CD4-positive, alpha-beta T cell (primary cell): ENCODE measurements at regions not wholly inside any gene's neighbourhood (a gene's known extent, or its start where the extent isn't known, plus 50 kb on each side); places are given as distances from the start of the nearest gene placed in this dataset.

ENCODE experiments used
- ATAC-seq: fragments of 200-7000 bp; cut with Tn5 transposase; one replicate; pipeline ENCODE4 v1.10.0; 2022; ENCODE audit warnings: mild to moderate bottlenecking; ENCODE audit not compliant: poor library complexity
- CTCF ChIA-PET: fragments of 350-600 bp; sonication (Branson Sonifier 250); formaldehyde crosslinking; loops from one replicate; lab custom pipeline; 2021; ENCODE audit warnings: antibody characterized with exemption, inconsistent platforms; lab: Charles Lee
- POLR2A ChIA-PET: fragments of 350-600 bp; sonication (Branson Sonifier 250); formaldehyde crosslinking; loops from one replicate; lab custom pipeline; 2021; ENCODE audit warnings: antibody characterized with exemption, inconsistent platforms; lab: Charles Lee
- DNase-seq, 14 experiments: peaks; one replicate each; pipeline ENCODE4 v3.0.0-alpha.2; 2013 to 2020; ENCODE audit warnings: mixed read lengths in 2 of 14
- H3K27ac ChIP-seq, 2 donors: one replicate each; pipeline versions ENCODE4 v1.5.1 to v1.7.0; 2013; ENCODE audit warnings: low read length in 2 of 2, low read depth in 1 of 2, mild to moderate bottlenecking in 1 of 2
- H3K27me3 ChIP-seq, 2 experiments: 1 replicate in 1 of 2; 2 replicates in 1 of 2; pipeline versions ENCODE4 v1.6.1 to v1.7.0; 2013; ENCODE audit warnings: low read length in 2 of 2, control low read depth in 1 of 2, mild to moderate bottlenecking in 1 of 2, moderate library complexity in 1 of 2; ENCODE audit not compliant: insufficient read depth in 2 of 2, control insufficient read depth in 1 of 2
- H3K36me3 ChIP-seq: one replicate; pipeline ENCODE4 v1.6.1; 2013; ENCODE audit warnings: low read length, control low read depth; ENCODE audit not compliant: insufficient read depth
- H3K4me1 ChIP-seq: one replicate; pipeline ENCODE4 v1.6.1; 2013; ENCODE audit warnings: low read length, control low read depth; ENCODE audit not compliant: insufficient read depth
- H3K4me3 ChIP-seq: one replicate; pipeline ENCODE4 v1.5.1; 2013; ENCODE audit warnings: mild to moderate bottlenecking, low read length, moderate library complexity
- H3K9me3 ChIP-seq, 2 experiments: 1 replicate in 1 of 2; 2 replicates in 1 of 2; pipeline versions ENCODE4 v1.6.1 to v1.7.0; 2013; ENCODE audit warnings: low read length in 2 of 2, mild to moderate bottlenecking in 2 of 2, control low read depth in 1 of 2, moderate library complexity in 1 of 2; ENCODE audit not compliant: control insufficient read depth in 1 of 2, insufficient read depth in 1 of 2
- H3K27ac Mint-ChIP-seq: one replicate; pipeline ENCODE4 v1.8.0; 2020; ENCODE audit warnings: mixed read lengths
- H3K27me3 Mint-ChIP-seq: one replicate; pipeline ENCODE4 v1.8.0; 2021; ENCODE audit warnings: mixed read lengths
- H3K36me3 Mint-ChIP-seq: one replicate; pipeline ENCODE4 v1.8.0; 2021; ENCODE audit warnings: low read depth, mixed read lengths
- H3K4me1 Mint-ChIP-seq: one replicate; pipeline ENCODE4 v1.8.0; 2021; ENCODE audit warnings: low read depth, mixed read lengths
- H3K4me3 Mint-ChIP-seq: one replicate; pipeline ENCODE4 v1.8.0; 2020; ENCODE audit warnings: mild to moderate bottlenecking, mixed read lengths
- H3K9me3 Mint-ChIP-seq: one replicate; pipeline ENCODE4 v1.8.0; 2020; ENCODE audit warnings: mixed read lengths
- CTCF ChIP-seq: fragments of 200-600 bp; IDR thresholded peaks from one replicate; pipeline ENCODE4 v1.8.0; 2022; ENCODE audit warnings: antibody characterized with exemption, mild to moderate bottlenecking
- intact Hi-C, 2 experiments: fragments of 100-400 bp; cut with DNase I in 1 of 2; cut with micrococcal nuclease in 1 of 2; formaldehyde crosslinking; loops; one replicate each; pipeline versions ENCODE4 v1.15.1 to v1.9.0; 2023 to 2025; cut with DNase I, micrococcal nuclease

GRCh38 chr7:13093160-13093559 lies 405.7 kb downstream of the ARL4A start:
- intact Hi-C loops = no loop called here
- Histone ChIP-seq H3K27me3 (no peaks in the 10 kb centered on the region), H3K36me3 (no peaks in the 10 kb centered on the region), H3K9me3 (no peaks in the 10 kb centered on the region), H3K4me1 (no peaks in the 10 kb centered on the region), H3K4me3 (no peak overlapping the region), H3K27ac (no peak overlapping the region)
- TF ChIP-seq CTCF = no peak
- DNase-seq = no peak
- Mint-ChIP-seq H3K4me3 (no peak overlapping the region), H3K9me3 (no peaks in the 10 kb centered on the region), H3K27ac (no peak overlapping the region), H3K36me3 (no peaks in the 10 kb centered on the region), H3K27me3 (peaks cover 10% of the 10 kb centered on the region), H3K4me1 (no peaks in the 10 kb centered on the region)
- ChIA-PET POLR2A (no interaction called here), CTCF (no interaction called here)
- ATAC-seq = no peak

- H3K27ac ChIP-seq = no peak overlapping the region
- no peaks in the 10 kb centered on the region for H3K9me3 ChIP-seq
- H3K36me3 Mint-ChIP-seq = no peaks in the 10 kb centered on the region
- H3K27me3 Mint-ChIP-seq = peaks cover 9% of the 10 kb centered on the region
- intact Hi-C loops = no loop called here
- no peaks in the 10 kb centered on the region for H3K9me3 Mint-ChIP-seq
- ChIA-PET POLR2A (no interaction called here), CTCF (no interaction called here)
- ATAC-seq (no peak), DNase-seq (no peak)
- no peak overlapping the region for H3K4me3 Mint-ChIP-seq
- H3K36me3 ChIP-seq = no peaks in the 10 kb centered on the region
- no peaks in the 10 kb centered on the region for H3K4me1 Mint-ChIP-seq
- H3K27me3 ChIP-seq = no peaks in the 10 kb centered on the region
- TF ChIP-seq CTCF = no peak
- H3K4me3 ChIP-seq = no peak overlapping the region
- no peak overlapping the region for H3K27ac Mint-ChIP-seq
- no peaks in the 10 kb centered on the region for H3K4me1 ChIP-seq
Measured at GRCh38 chr7:13097499-13097898, 410.1 kb downstream of the ARL4A start.

GRCh38 chr7:13098161-13098560 lies 410.7 kb downstream of the ARL4A start:
- CTCF ChIA-PET = no interaction called here
- no peak overlapping the region for H3K4me3 Mint-ChIP-seq

More at GRCh38 chr7:13098161-13098560, 410.7 kb downstream of the ARL4A start:
- H3K4me1 ChIP-seq = no peaks in the 10 kb centered on the region
- POLR2A ChIA-PET = no interaction called here
- H3K4me3 ChIP-seq = no peak overlapping the region
- no peaks in the 10 kb centered on the region for H3K9me3 ChIP-seq
- H3K36me3 ChIP-seq = no peaks in the 10 kb centered on the region
- H3K4me1 Mint-ChIP-seq = no peaks in the 10 kb centered on the region
- TF ChIP-seq CTCF = no peak
- H3K27ac ChIP-seq = no peak overlapping the region
- no peaks in the 10 kb centered on the region for H3K36me3 Mint-ChIP-seq
- no peak for DNase-seq
- H3K27me3 ChIP-seq = no peaks in the 10 kb centered on the region
- intact Hi-C loops = no loop called here
- no peak overlapping the region for H3K27ac Mint-ChIP-seq
- H3K9me3 Mint-ChIP-seq = no peaks in the 10 kb centered on the region
- ATAC-seq = no peak
- peaks cover 5% of the 10 kb centered on the region for H3K27me3 Mint-ChIP-seq
